Motor neuron (in vitro differentiated cells): ENCODE measurements at regions not wholly inside any gene's neighbourhood (a gene's known extent, or its start where the extent isn't known, plus 50 kb on each side); places are given as distances from the start of the nearest gene placed in this dataset.
A peak's percentile ranks its signal among the peaks of the same experiment; 100 is the strongest.
"Not testable (repeated sequence)": the region's sequence is repeated elsewhere in the genome, so short reads cannot be mapped to it uniquely, and the experiment has no call there.

Experiments used
- ATAC-seq, 8 experiments: fragments of 200-7000 bp; cut with Tn5 transposase; replicated peaks in 6 of 8; 2 replicates each; pipeline ENCODE4 v1.8.0; 2021; ENCODE audit warnings: mild to moderate bottlenecking in 8 of 8, moderate library complexity in 8 of 8
- H3K27ac ChIP-seq, 2 donors: fragments of 250-450 bp; sonication (Bioruptor Pico); 2 replicates each; pipeline ENCODE4 v1.9.0; 2021; ENCODE audit warnings: antibody characterized with exemption in 2 of 2, mild to moderate bottlenecking in 2 of 2, moderate library complexity in 1 of 2
- H3K4me1 ChIP-seq, 2 donors: fragments of 250-450 bp; sonication (Bioruptor Pico); replicated peaks in 1 of 2; 2 replicates each; pipeline ENCODE4 v1.6.1; 2021; ENCODE audit warnings: antibody characterized with exemption in 2 of 2, mild to moderate bottlenecking in 2 of 2, moderate library complexity in 1 of 2
- H3K4me3 ChIP-seq, 5 donors: fragments of 250-450 bp; sonication (Bioruptor Pico); 2 replicates each; pipeline ENCODE4 v1.9.0; 2021; ENCODE audit warnings: antibody characterized with exemption in 5 of 5, mild to moderate bottlenecking in 5 of 5, moderate library complexity in 4 of 5
- WGBS, 10 experiments: fragments of 450-650 bp; shearing (Covaris generic); methylation state at CpG; one replicate each; pipeline ENCODE4 v1.0.0; 2022; 5-methylcytosine and 5-hydroxymethylcytosine counted together
- in situ Hi-C, 9 experiments: fragments of 400-800 bp; cut with MboI; loops; one replicate each; pipeline ENCODE4 v1.15.0; 2021; ENCODE audit warnings: low sequenced_read_pairs in 9 of 9, low pct_unique_long_range_greater_than_20kb in 2 of 9; ENCODE audit not compliant: unreplicated experiment in 9 of 9

- ATAC-seq, in situ Hi-C loops, H3K27ac ChIP-seq, H3K4me3 ChIP-seq, H3K4me1 ChIP-seq: not testable (repeated sequence)
- 14 to 83% (median 45%) methylated on average over 3 to 5 of the region's 7 CpGs; no CpG with 5 or more reads in 7 of the 10 experiments for WGBS, 10 experiments
These were observed 385.2 kb upstream of the DEFB115 start for GRCh38 chr20:30872252-30872651.

GRCh38 chr20:30875868-30876267 lies 381.6 kb upstream of the DEFB115 start:
- ATAC-seq, H3K27ac ChIP-seq, H3K4me1 ChIP-seq, in situ Hi-C loops, H3K4me3 ChIP-seq: not testable (repeated sequence)

GRCh38 chr20:30891400-30891799 lies 366.1 kb upstream of the DEFB115 start:
- ATAC-seq: peak in 2 of 8 experiments; percentile 28 to 90
- H3K4me1 ChIP-seq, H3K4me3 ChIP-seq, H3K27ac ChIP-seq, in situ Hi-C loops: not testable (repeated sequence)
- WGBS, 10 experiments: 0 to 60% (median 29%) methylated on average over 1 to 12 of the region's 20 CpGs; no CpG with 5 or more reads in 4 of the 10 experiments

GRCh38 chr20:30892541-30893345 lies 364.7 kb upstream of the DEFB115 start:
- Histone ChIP-seq H3K4me3 (no peak overlapping the region), H3K27ac (no peak overlapping the region), H3K4me1 (no peaks in the 10 kb centered on the region)
- 6 to 89% (median 66%) methylated on average over 2 to 23 of the region's 38 CpGs; no CpG with 5 or more reads in 2 of the 10 experiments for WGBS, 10 experiments
- peak in 1 of 8 experiments; percentile 18 for ATAC-seq
- in situ Hi-C loops: no loop called here

GRCh38 chr20:30893346-30894314 lies 363.8 kb upstream of the DEFB115 start:
- ATAC-seq: not testable (repeated sequence)

GRCh38 chr20:30894707-30895353 lies 362.6 kb upstream of the DEFB115 start:
- H3K4me1 ChIP-seq, ATAC-seq, in situ Hi-C loops, H3K27ac ChIP-seq, H3K4me3 ChIP-seq: not testable (repeated sequence)
- WGBS, 10 experiments: 0 to 77% (median 30%) methylated on average over 1 to 8 of the region's 35 CpGs; no CpG with 5 or more reads in 5 of the 10 experiments

More at GRCh38 chr20:30893346-30894314, 363.8 kb upstream of the DEFB115 start:
- H3K4me3 ChIP-seq, H3K4me1 ChIP-seq, in situ Hi-C loops, H3K27ac ChIP-seq: not testable (repeated sequence)
- WGBS, 10 experiments: 0 to 68% (median 29%) methylated on average over 1 to 4 of the region's 48 CpGs; no CpG with 5 or more reads in 4 of the 10 experiments

GRCh38 chr20:30895354-30895711 lies 362.1 kb upstream of the DEFB115 start:
- ATAC-seq, H3K4me1 ChIP-seq, in situ Hi-C loops, H3K4me3 ChIP-seq, H3K27ac ChIP-seq: not testable (repeated sequence)
- no CpG with 5 or more reads among the region's 25 CpGs for WGBS, 10 experiments

GRCh38 chr20:30899370-30900079 lies 357.9 kb upstream of the DEFB115 start:
- H3K4me3 ChIP-seq, H3K4me1 ChIP-seq, H3K27ac ChIP-seq, in situ Hi-C loops, ATAC-seq: not testable (repeated sequence)
- WGBS, 10 experiments: 30 to 84% (median 52%) methylated on average over 2 to 11 of the region's 41 CpGs; no CpG with 5 or more reads in 7 of the 10 experiments

- H3K4me3 ChIP-seq, H3K27ac ChIP-seq, in situ Hi-C loops, H3K4me1 ChIP-seq, ATAC-seq: not testable (repeated sequence)
- WGBS, 10 experiments: 48 to 77% (median 57%) methylated on average over 3 to 8 of the region's 30 CpGs; no CpG with 5 or more reads in 7 of the 10 experiments
These were observed 357.3 kb upstream of the DEFB115 start for GRCh38 chr20:30900080-30900719.

GRCh38 chr20:30905231-30905630 lies 352.2 kb upstream of the DEFB115 start:
- H3K4me3 ChIP-seq, H3K27ac ChIP-seq, in situ Hi-C loops, H3K4me1 ChIP-seq, ATAC-seq: not testable (repeated sequence)
- 100% methylated on average over 1 of the region's 19 CpGs; no CpG with 5 or more reads in 9 of the 10 experiments for WGBS, 10 experiments

GRCh38 chr20:30910937-30911725 lies 346.3 kb upstream of the DEFB115 start:
- in situ Hi-C loops: no loop called here
- no peak for ATAC-seq
- Histone ChIP-seq H3K27ac (no peak overlapping the region), H3K4me3 (no peak overlapping the region), H3K4me1 (peaks cover 9 to 13% of the 10 kb centered on the region in 2 donors)
- 56 to 100% (median 73%) methylated on average over 3 to 15 of the region's 18 CpGs for WGBS, 10 experiments
